ENCODE measurements at regions not wholly inside any gene's neighbourhood (a gene's known extent, or its start where the extent isn't known, plus 50 kb on each side); places are given as distances from the start of the nearest gene placed in this dataset.

DNA sequence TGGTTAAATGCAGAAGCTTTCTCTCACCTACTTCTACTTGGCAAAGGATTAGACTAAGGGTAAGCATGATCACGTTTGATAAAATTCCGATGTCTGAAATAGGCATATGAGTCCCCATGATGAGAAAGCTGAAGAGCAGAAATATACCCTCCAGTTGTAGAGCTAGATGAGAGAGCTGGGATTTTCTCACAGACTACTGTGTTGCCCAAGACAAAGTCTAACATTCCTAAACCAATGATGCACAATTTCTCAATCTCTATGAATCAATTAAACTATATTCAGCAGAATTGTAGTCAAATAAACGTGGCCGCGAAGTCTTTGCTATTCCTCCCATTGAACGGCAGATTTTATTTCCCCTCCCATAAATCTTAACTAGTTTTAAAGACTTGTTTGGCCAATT lies 699.2 kb downstream of the KCNT2 start:
- Histone ChIP-seq H3K9ac (ENCODE audit: low read depth, low read length) (no peak overlapping the region), H3K36me3 (ENCODE audit: control insufficient read depth, insufficient read depth, low read length) (no peaks in the 10 kb centered on the region), H3K4me1 (ENCODE audit: control insufficient read depth, insufficient read depth, low read length) (no peaks in the 10 kb centered on the region), H3K4me3 (ENCODE audit: low read depth, low read length) (no peak overlapping the region), H3K27me3 (ENCODE audit: control insufficient read depth, insufficient read depth, low read length) (no peaks in the 10 kb centered on the region), H3K9me3 (ENCODE audit: control insufficient read depth, insufficient read depth, low read length) (no peaks in the 10 kb centered on the region)

DNA sequence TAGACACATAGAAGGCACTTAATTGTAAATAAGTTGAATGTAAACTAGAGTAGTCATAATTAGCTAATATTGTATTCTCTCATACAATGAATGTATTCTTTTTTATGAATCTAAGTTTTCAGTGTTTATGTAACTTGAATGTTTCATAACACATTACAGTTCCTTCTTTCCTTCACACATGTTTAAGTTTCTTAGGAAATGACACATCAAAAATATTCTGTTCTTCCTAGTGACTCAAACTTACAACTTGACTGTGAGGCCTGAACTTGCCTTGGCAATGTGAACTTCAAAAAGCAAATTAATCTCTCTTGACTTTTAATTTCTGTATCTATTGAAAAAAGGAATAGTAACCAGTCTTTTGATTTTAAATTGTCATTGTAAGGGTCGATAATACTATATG lies 700.1 kb downstream of the KCNT2 start:
- no peak overlapping the region for H3K4me3 ChIP-seq (ENCODE audit: low read depth, low read length)
- H3K36me3 ChIP-seq (ENCODE audit: control insufficient read depth, insufficient read depth, low read length): no peaks in the 10 kb centered on the region
- H3K27me3 ChIP-seq (ENCODE audit: control insufficient read depth, insufficient read depth, low read length): no peaks in the 10 kb centered on the region
- H3K9me3 ChIP-seq (ENCODE audit: control insufficient read depth, insufficient read depth, low read length): no peaks in the 10 kb centered on the region
- no peak overlapping the region for H3K9ac ChIP-seq (ENCODE audit: low read depth, low read length)
- H3K4me1 ChIP-seq (ENCODE audit: control insufficient read depth, insufficient read depth, low read length): no peaks in the 10 kb centered on the region

- H3K9ac ChIP-seq (ENCODE audit: low read depth, low read length): no peak overlapping the region
- no peaks in the 10 kb centered on the region for H3K27me3 ChIP-seq (ENCODE audit: control insufficient read depth, insufficient read depth, low read length)
- no peaks in the 10 kb centered on the region for H3K9me3 ChIP-seq (ENCODE audit: control insufficient read depth, insufficient read depth, low read length)
- H3K4me1 ChIP-seq (ENCODE audit: control insufficient read depth, insufficient read depth, low read length): no peaks in the 10 kb centered on the region
- H3K36me3 ChIP-seq (ENCODE audit: control insufficient read depth, insufficient read depth, low read length): no peaks in the 10 kb centered on the region
- no peak overlapping the region for H3K4me3 ChIP-seq (ENCODE audit: low read depth, low read length)
Observed at GRCh38 chr1:195903203-195903602, 705.0 kb downstream of the KCNT2 start.

DNA sequence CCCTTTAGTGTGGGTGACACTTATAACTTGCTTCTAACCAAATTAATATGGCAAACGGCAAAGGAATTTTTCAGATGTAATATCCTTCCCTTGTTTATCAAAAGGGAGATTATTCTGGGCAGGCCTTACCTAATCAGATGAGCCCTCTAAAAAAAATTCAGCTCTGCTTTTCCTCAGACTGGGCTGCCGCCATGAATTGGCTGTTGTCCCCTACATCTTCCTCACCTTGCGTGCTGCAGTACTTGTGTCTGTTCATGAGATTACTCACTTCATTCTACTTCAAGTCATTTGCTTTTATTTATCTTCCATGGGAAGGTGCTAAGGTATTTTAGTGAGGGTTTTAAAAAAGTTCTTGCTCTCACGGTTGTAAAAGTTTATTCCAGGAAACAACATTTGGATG lies 705.5 kb downstream of the KCNT2 start:
- Histone ChIP-seq H3K36me3 (ENCODE audit: control insufficient read depth, insufficient read depth, low read length) (no peaks in the 10 kb centered on the region), H3K4me3 (ENCODE audit: low read depth, low read length) (no peak overlapping the region), H3K27me3 (ENCODE audit: control insufficient read depth, insufficient read depth, low read length) (no peaks in the 10 kb centered on the region), H3K9ac (ENCODE audit: low read depth, low read length) (no peak overlapping the region), H3K9me3 (ENCODE audit: control insufficient read depth, insufficient read depth, low read length) (no peaks in the 10 kb centered on the region), H3K4me1 (ENCODE audit: control insufficient read depth, insufficient read depth, low read length) (no peaks in the 10 kb centered on the region)

DNA sequence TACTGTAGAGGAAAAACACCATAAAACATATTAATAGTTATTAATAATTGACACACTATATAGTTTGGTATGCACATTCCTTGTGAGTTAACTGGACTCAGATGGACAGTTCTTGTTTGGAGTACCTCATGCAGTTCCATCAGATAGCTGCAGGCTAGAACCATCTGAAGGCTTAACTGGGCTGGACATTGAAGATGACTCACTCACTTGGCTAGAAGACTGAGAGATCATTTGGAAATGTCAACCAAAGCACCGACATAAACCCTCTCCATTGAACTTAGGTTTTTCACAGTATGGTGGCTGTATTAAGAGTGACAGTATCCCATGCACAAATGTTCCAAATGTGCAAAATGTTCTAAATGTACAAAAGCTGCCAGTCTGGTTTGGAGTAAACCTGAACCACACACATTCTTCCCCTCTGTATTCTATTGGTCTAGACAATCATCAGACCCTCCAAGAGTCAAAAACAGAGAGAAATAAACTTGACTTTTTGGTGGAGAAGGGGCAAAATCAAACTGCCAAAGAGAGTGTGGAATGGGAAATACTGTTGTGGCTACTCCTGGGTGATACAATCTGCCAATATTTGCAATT lies 708.4 kb downstream of the KCNT2 start:
- no peaks in the 10 kb centered on the region for H3K9me3 ChIP-seq (ENCODE audit: control insufficient read depth, insufficient read depth, low read length)
- no peaks in the 10 kb centered on the region for H3K27me3 ChIP-seq (ENCODE audit: control insufficient read depth, insufficient read depth, low read length)
- H3K9ac ChIP-seq (ENCODE audit: low read depth, low read length): no peak overlapping the region
- no peak overlapping the region for H3K4me3 ChIP-seq (ENCODE audit: low read depth, low read length)
- H3K4me1 ChIP-seq (ENCODE audit: control insufficient read depth, insufficient read depth, low read length): no peaks in the 10 kb centered on the region
- H3K36me3 ChIP-seq (ENCODE audit: control insufficient read depth, insufficient read depth, low read length): no peaks in the 10 kb centered on the region

GRCh38 chr1:195898924-195899323 lies 709.3 kb downstream of the KCNT2 start:
- Histone ChIP-seq H3K4me1 (ENCODE audit: control insufficient read depth, insufficient read depth, low read length) (no peaks in the 10 kb centered on the region), H3K9me3 (ENCODE audit: control insufficient read depth, insufficient read depth, low read length) (no peaks in the 10 kb centered on the region), H3K9ac (ENCODE audit: low read depth, low read length) (no peak overlapping the region), H3K4me3 (ENCODE audit: low read depth, low read length) (no peak overlapping the region), H3K27me3 (ENCODE audit: control insufficient read depth, insufficient read depth, low read length) (no peaks in the 10 kb centered on the region), H3K36me3 (ENCODE audit: control insufficient read depth, insufficient read depth, low read length) (no peaks in the 10 kb centered on the region)

DNA sequence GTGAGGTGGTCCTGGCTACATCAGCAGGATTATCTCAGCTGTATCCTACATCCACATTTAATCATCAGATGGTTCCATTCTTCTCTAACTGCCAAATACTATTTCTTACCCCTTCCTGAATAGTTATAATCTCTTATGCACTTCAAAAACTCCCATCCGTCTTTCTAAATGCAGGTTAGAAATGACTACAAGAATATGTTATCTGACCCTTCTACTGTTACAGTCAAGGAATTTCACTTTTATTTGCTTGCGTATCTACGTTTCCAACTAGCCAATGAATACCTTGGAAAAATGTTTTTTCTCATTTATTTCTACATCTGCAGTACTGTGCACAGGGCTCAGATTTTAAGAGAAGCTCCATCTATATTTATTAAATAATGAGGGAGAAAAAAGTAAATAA lies 709.9 kb downstream of the KCNT2 start:
- H3K9ac ChIP-seq (ENCODE audit: low read depth, low read length): no peak overlapping the region
- H3K36me3 ChIP-seq (ENCODE audit: control insufficient read depth, insufficient read depth, low read length): no peaks in the 10 kb centered on the region
- H3K27me3 ChIP-seq (ENCODE audit: control insufficient read depth, insufficient read depth, low read length): no peaks in the 10 kb centered on the region
- H3K4me3 ChIP-seq (ENCODE audit: low read depth, low read length): no peak overlapping the region
- H3K9me3 ChIP-seq (ENCODE audit: control insufficient read depth, insufficient read depth, low read length): no peaks in the 10 kb centered on the region
- no peaks in the 10 kb centered on the region for H3K4me1 ChIP-seq (ENCODE audit: control insufficient read depth, insufficient read depth, low read length)

DNA sequence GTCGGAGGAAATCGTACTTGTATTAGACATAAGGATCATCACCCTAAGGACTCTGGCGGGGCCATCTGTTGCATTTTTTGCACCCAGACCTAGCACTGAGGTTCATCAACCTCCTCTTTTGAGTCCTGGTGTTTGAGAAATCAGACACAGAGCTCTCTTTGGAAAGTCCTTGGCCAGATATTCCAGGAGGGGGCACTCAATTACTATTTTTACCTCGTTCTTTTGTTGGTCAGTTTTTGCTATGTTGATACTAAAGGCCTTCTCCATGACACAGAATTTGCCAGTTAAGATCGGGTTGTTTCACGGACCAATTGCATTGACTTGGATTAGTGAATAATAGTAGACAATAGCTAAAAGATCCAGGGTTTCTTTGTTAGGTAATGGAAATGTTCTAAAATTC lies 711.2 kb downstream of the KCNT2 start:
- Histone ChIP-seq H3K36me3 (ENCODE audit: control insufficient read depth, insufficient read depth, low read length) (no peaks in the 10 kb centered on the region), H3K4me3 (ENCODE audit: low read depth, low read length) (no peak overlapping the region), H3K9me3 (ENCODE audit: control insufficient read depth, insufficient read depth, low read length) (no peaks in the 10 kb centered on the region), H3K9ac (ENCODE audit: low read depth, low read length) (no peak overlapping the region), H3K27me3 (ENCODE audit: control insufficient read depth, insufficient read depth, low read length) (no peaks in the 10 kb centered on the region), H3K4me1 (ENCODE audit: control insufficient read depth, insufficient read depth, low read length) (no peaks in the 10 kb centered on the region)

DNA sequence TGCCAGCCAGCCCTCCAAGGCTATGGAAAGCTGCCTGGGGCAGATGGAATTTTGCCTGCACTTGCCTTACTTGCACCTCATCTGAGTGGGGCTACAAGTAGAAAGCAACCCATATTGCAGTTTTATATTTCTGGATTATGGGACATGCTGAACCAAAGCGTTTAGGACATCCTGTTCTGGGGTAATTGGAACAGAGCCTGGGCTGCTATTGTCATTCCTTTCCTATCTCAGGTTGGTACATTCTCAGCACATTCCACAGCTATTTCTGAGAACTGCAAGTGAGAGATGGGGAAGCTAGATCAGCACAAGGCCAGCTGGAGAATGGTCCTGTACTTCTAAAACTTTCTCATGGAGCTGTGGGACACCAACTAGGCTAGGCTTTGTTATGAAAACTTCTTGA lies 713.8 kb downstream of the KCNT2 start:
- Histone ChIP-seq H3K27me3 (ENCODE audit: control insufficient read depth, insufficient read depth, low read length) (no peaks in the 10 kb centered on the region), H3K4me1 (ENCODE audit: control insufficient read depth, insufficient read depth, low read length) (no peaks in the 10 kb centered on the region), H3K9ac (ENCODE audit: low read depth, low read length) (no peak overlapping the region)

GRCh38 chr1:195886000-195886399 lies 722.2 kb downstream of the KCNT2 start:
- no peaks in the 10 kb centered on the region for H3K36me3 ChIP-seq (ENCODE audit: control insufficient read depth, insufficient read depth, low read length)
- H3K4me1 ChIP-seq (ENCODE audit: control insufficient read depth, insufficient read depth, low read length): peaks cover 4% of the 10 kb centered on the region
- no peak overlapping the region for H3K9ac ChIP-seq (ENCODE audit: low read depth, low read length)

More for the DNA sequence above, 713.8 kb downstream of the KCNT2 start:
- H3K9me3 ChIP-seq (ENCODE audit: control insufficient read depth, insufficient read depth, low read length): no peaks in the 10 kb centered on the region
- H3K4me3 ChIP-seq (ENCODE audit: low read depth, low read length): no peak overlapping the region
- H3K36me3 ChIP-seq (ENCODE audit: control insufficient read depth, insufficient read depth, low read length): no peaks in the 10 kb centered on the region

GRCh38 chr1:195878478-195878877 lies 729.8 kb downstream of the KCNT2 start:
- no peaks in the 10 kb centered on the region for H3K27me3 ChIP-seq (ENCODE audit: control insufficient read depth, insufficient read depth, low read length)
- H3K36me3 ChIP-seq (ENCODE audit: control insufficient read depth, insufficient read depth, low read length): no peaks in the 10 kb centered on the region
- no peak overlapping the region for H3K9ac ChIP-seq (ENCODE audit: low read depth, low read length)
- no peak overlapping the region for H3K4me3 ChIP-seq (ENCODE audit: low read depth, low read length)
- no peaks in the 10 kb centered on the region for H3K9me3 ChIP-seq (ENCODE audit: control insufficient read depth, insufficient read depth, low read length)
- no peaks in the 10 kb centered on the region for H3K4me1 ChIP-seq (ENCODE audit: control insufficient read depth, insufficient read depth, low read length)

More at GRCh38 chr1:195886000-195886399, 722.2 kb downstream of the KCNT2 start:
- Histone ChIP-seq H3K27me3 (ENCODE audit: control insufficient read depth, insufficient read depth, low read length) (no peaks in the 10 kb centered on the region), H3K4me3 (ENCODE audit: low read depth, low read length) (no peak overlapping the region), H3K9me3 (ENCODE audit: control insufficient read depth, insufficient read depth, low read length) (no peaks in the 10 kb centered on the region)

DNA sequence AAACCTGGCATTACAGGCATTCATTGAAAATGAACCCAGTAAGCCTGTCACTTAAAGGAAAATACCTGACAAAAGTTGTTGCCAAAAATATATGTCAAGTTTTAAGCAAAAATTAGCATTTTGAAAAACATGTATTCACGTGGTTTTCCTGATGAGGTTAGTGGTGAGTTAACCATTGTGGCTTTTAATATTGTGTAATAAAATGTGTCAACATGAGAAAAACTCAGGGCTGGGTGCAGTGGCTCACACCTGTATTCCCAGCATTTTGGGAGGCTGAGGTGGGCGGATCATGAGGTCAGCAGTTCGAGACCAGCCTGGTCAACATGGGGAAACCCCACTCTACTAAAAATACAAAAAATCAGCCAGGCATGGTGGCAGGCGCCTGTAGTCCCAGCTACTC lies 731.4 kb downstream of the KCNT2 start:
- Histone ChIP-seq H3K4me1 (ENCODE audit: control insufficient read depth, insufficient read depth, low read length) (no peaks in the 10 kb centered on the region), H3K9ac (ENCODE audit: low read depth, low read length) (no peak overlapping the region), H3K27me3 (ENCODE audit: control insufficient read depth, insufficient read depth, low read length) (no peaks in the 10 kb centered on the region), H3K36me3 (ENCODE audit: control insufficient read depth, insufficient read depth, low read length) (no peaks in the 10 kb centered on the region), H3K4me3 (ENCODE audit: low read depth, low read length) (no peak overlapping the region), H3K9me3 (ENCODE audit: control insufficient read depth, insufficient read depth, low read length) (no peaks in the 10 kb centered on the region)

Measured in iPS-15b (cell line).